HG03571 (cell line): ENCODE measurements at regions not wholly inside any gene's neighbourhood (a gene's known extent, or its start where the extent isn't known, plus 50 kb on each side); places are given as distances from the start of the nearest gene placed in this dataset.

ENCODE experiments used
- ATAC-seq: cut with Tn5 transposase; IDR thresholded peaks from one replicate; pipeline ENCODE4 v1.9.1; 2021; ENCODE audit not compliant: unreplicated experiment

- no peak for ATAC-seq
Measured at GRCh38 chr3:115324056-115324455, 177.0 kb upstream of the ZBTB20 start.

- no peak for ATAC-seq
Measured at GRCh38 chr3:115325539-115325938, 178.5 kb upstream of the ZBTB20 start.

GRCh38 chr3:115330430-115330829 lies 183.3 kb upstream of the ZBTB20 start:
- ATAC-seq = no peak

- no peak for ATAC-seq
Measured at GRCh38 chr3:115332998-115333397, 185.9 kb upstream of the ZBTB20 start.

GRCh38 chr3:115336836-115337235 lies 189.7 kb upstream of the ZBTB20 start:
- ATAC-seq = no peak

GRCh38 chr3:115340586-115340985 lies 193.5 kb upstream of the ZBTB20 start:
- ATAC-seq = no peak

GRCh38 chr3:115341208-115341607 lies 194.1 kb upstream of the ZBTB20 start:
- ATAC-seq = no peak

- no peak for ATAC-seq
Measured at GRCh38 chr3:115347737-115348136, 200.6 kb upstream of the ZBTB20 start.

- no peak for ATAC-seq
Measured at GRCh38 chr3:115348412-115348811, 201.3 kb upstream of the ZBTB20 start.

GRCh38 chr3:115348951-115349745 lies 202.1 kb upstream of the ZBTB20 start:
- ATAC-seq = no peak

GRCh38 chr3:115350606-115351005 lies 203.5 kb upstream of the ZBTB20 start:
- no peak for ATAC-seq

- ATAC-seq = no peak
Measured at GRCh38 chr3:115351193-115351592, 204.1 kb upstream of the ZBTB20 start.

- ATAC-seq = no peak
Measured at GRCh38 chr3:115354010-115354409, 206.9 kb upstream of the ZBTB20 start.

- ATAC-seq = no peak
Measured at GRCh38 chr3:115357456-115357855, 210.4 kb upstream of the ZBTB20 start.

GRCh38 chr3:115359536-115359935 lies 212.4 kb upstream of the ZBTB20 start:
- peak; percentile 96 for ATAC-seq

- ATAC-seq = no peak
Measured at GRCh38 chr3:115361806-115362205, 214.7 kb upstream of the ZBTB20 start.

GRCh38 chr3:115363071-115363470 lies 216.0 kb upstream of the ZBTB20 start:
- no peak for ATAC-seq

GRCh38 chr3:115369021-115369420 lies 221.9 kb upstream of the ZBTB20 start:
- no peak for ATAC-seq

- ATAC-seq = no peak
Measured at GRCh38 chr3:115375362-115375761, 228.3 kb upstream of the ZBTB20 start.

- no peak for ATAC-seq
Measured at GRCh38 chr3:115380883-115381572, 233.9 kb upstream of the ZBTB20 start.

GRCh38 chr3:115381573-115381912 lies 234.5 kb upstream of the ZBTB20 start:
- ATAC-seq = no peak

GRCh38 chr3:115381931-115382330 lies 234.8 kb upstream of the ZBTB20 start:
- ATAC-seq = no peak

- no peak for ATAC-seq
Measured at GRCh38 chr3:115384381-115384780, 237.3 kb upstream of the ZBTB20 start.
